ENCODE measurements at regions not wholly inside any gene's neighbourhood (a gene's known extent, or its start where the extent isn't known, plus 50 kb on each side); places are given as distances from the start of the nearest gene placed in this dataset.

DNA sequence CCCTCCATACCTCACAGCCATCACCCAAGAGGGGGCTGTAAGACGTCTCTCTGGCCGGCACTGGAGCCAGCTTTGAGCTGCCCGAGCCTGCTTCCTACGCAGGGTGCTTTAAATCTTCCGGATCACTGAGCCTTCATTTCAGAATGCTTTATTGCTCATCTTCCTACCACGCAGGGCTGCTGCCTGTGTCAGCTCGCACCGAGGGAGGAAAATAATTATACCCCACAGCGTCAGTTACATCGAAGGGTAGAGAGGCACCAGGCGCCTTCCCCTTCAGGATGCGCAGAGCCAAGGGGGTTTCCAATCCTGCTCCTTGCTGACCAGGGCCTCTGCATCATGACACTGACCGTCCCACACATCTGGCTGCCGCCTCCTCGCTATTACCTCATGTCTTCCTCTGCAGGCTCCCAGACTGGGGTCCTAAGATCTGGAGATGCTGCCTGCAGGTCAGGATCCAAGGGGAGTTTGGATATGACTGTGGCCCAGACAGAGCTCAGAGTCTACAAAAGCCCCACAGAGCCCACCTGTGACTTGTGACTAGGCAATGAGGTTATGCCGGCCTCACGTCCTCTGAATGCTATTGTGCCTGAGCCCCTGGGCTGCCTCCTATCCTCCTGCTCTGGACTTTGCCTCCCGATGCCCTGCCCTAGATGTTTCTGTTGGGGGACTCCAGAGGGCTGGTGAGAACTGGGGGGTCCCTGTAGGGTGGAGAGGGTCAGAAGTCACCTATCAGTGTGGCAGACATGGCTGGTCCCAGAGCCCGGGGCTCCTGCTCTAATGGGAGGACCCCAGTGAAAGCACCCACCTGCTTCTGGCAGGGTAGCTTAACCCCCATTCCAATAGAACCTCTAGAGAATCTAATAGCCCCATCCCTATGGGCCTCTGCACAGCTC, 220.3 kb upstream of the RTL1 start:
- TF ChIP-seq EZH2 (IDR thresholded peaks at IDR 0.05; ENCODE audit: insufficient read depth, low read length) = no peak
- TF ChIP-seq, protein P1, sequence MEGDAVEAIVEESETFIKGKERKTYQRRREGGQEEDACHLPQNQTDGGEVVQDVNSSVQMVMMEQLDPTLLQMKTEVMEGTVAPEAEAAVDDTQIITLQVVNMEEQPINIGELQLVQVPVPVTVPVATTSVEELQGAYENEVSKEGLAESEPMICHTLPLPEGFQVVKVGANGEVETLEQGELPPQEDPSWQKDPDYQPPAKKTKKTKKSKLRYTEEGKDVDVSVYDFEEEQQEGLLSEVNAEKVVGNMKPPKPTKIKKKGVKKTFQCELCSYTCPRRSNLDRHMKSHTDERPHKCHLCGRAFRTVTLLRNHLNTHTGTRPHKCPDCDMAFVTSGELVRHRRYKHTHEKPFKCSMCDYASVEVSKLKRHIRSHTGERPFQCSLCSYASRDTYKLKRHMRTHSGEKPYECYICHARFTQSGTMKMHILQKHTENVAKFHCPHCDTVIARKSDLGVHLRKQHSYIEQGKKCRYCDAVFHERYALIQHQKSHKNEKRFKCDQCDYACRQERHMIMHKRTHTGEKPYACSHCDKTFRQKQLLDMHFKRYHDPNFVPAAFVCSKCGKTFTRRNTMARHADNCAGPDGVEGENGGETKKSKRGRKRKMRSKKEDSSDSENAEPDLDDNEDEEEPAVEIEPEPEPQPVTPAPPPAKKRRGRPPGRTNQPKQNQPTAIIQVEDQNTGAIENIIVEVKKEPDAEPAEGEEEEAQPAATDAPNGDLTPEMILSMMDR (IDR thresholded peaks at IDR 0.05; ENCODE audit: insufficient read depth, low read depth, low read length) = no peak

All from astrocyte (in vitro differentiated cells and primary cell).